Loucy (cell line): ENCODE measurements at regions not wholly inside any gene's neighbourhood (a gene's known extent, or its start where the extent isn't known, plus 50 kb on each side); places are given as distances from the start of the nearest gene placed in this dataset.

ENCODE experiments used
- H2AFZ ChIP-seq: fragments of 200-600 bp; sonication (generic); 2 replicates; pipeline ENCODE4 v1.6.0; 2016; ENCODE audit warnings: antibody characterized with exemption, mild to moderate bottlenecking, low read length, moderate library complexity
- H3F3A ChIP-seq: fragments of 200-600 bp; 2 replicates; pipeline ENCODE4 v1.6.0; 2016; ENCODE audit warnings: antibody characterized with exemption, low read depth, mild to moderate bottlenecking
- H3K27me3 ChIP-seq: fragments of 200-600 bp; sonication (generic); 2 replicates; pipeline ENCODE4 v1.6.1; 2014; ENCODE audit warnings: low read length, mild to moderate bottlenecking; ENCODE audit not compliant: insufficient read depth, poor library complexity, severe bottlenecking
- H3K36me3 ChIP-seq: fragments of 200-600 bp; sonication (generic); 2 replicates; pipeline ENCODE4 v1.6.1; 2016; ENCODE audit warnings: low read length; ENCODE audit not compliant: insufficient read depth
- H3K4me1 ChIP-seq: fragments of 200-600 bp; sonication (generic); 2 replicates; pipeline ENCODE4 v1.5.1; 2014; ENCODE audit warnings: low read length, mild to moderate bottlenecking; ENCODE audit not compliant: insufficient read depth, poor library complexity, severe bottlenecking
- H3K4me2 ChIP-seq: fragments of 200-600 bp; sonication (generic); 2 replicates; pipeline ENCODE4 v1.6.0; 2014; ENCODE audit warnings: antibody characterized with exemption, low read length, low read depth, mild to moderate bottlenecking; ENCODE audit not compliant: poor library complexity, severe bottlenecking
- H3K4me3 ChIP-seq: fragments of 200-600 bp; sonication (generic); 2 replicates; pipeline ENCODE4 v1.5.1; 2014; ENCODE audit warnings: low read length, mild to moderate bottlenecking, mixed read lengths; ENCODE audit not compliant: poor library complexity, severe bottlenecking
- H3K79me2 ChIP-seq: fragments of 200-600 bp; sonication (generic); 2 replicates; pipeline ENCODE4 v1.6.1; 2014; ENCODE audit warnings: low read length; ENCODE audit not compliant: insufficient read depth
- H3K9ac ChIP-seq: fragments of 200-600 bp; sonication (generic); 2 replicates; pipeline ENCODE4 v1.6.0; 2014; ENCODE audit warnings: mild to moderate bottlenecking, low read depth, low read length, moderate library complexity; ENCODE audit not compliant: poor library complexity, severe bottlenecking
- H3K9me2 ChIP-seq: fragments of 200-600 bp; sonication (generic); replicated peaks from 2 replicates; pipeline ENCODE4 v1.6.1; 2016; ENCODE audit warnings: low read depth, low read length, mixed read lengths
- H3K9me3 ChIP-seq: fragments of 200-600 bp; sonication (generic); 2 replicates; pipeline ENCODE4 v1.6.1; 2014; ENCODE audit warnings: mild to moderate bottlenecking, antibody characterized with exemption, low read length, low read depth; ENCODE audit not compliant: insufficient read depth
- H4K20me1 ChIP-seq: fragments of 200-600 bp; sonication (generic); 2 replicates; pipeline ENCODE4 v1.6.0; 2014; ENCODE audit warnings: antibody characterized with exemption, low read length, mild to moderate bottlenecking; ENCODE audit not compliant: insufficient read depth, poor library complexity, severe bottlenecking
- CTCF ChIP-seq: fragments of 200-600 bp; sonication (generic); conservative IDR thresholded peaks from 2 replicates; pipeline ENCODE4 v1.5.1; 2014; ENCODE audit warnings: mild to moderate bottlenecking, antibody characterized with exemption, low read length
- EZH2phosphoT487 ChIP-seq: fragments of 200-600 bp; IDR thresholded peaks from 2 replicates; pipeline ENCODE4 v1.6.1; 2018; ENCODE audit warnings: antibody characterized with exemption, mild to moderate bottlenecking, moderate library complexity, borderline replicate concordance

- Histone ChIP-seq H3K36me3 (no peaks in the 10 kb centered on the region), H2AFZ (no peak overlapping the region), H3K4me2 (no peak overlapping the region), H3K79me2 (no peaks in the 10 kb centered on the region), H3K9ac (no peak overlapping the region), H3K4me1 (peaks cover 11% of the 10 kb centered on the region), H3K9me3 (no peaks in the 10 kb centered on the region), H3K9me2 (no peaks in the 10 kb centered on the region), H4K20me1 (no peaks in the 10 kb centered on the region), H3K27me3 (no peaks in the 10 kb centered on the region), H3F3A (no peaks in the 10 kb centered on the region), H3K4me3 (no peak overlapping the region)
- TF ChIP-seq EZH2phosphoT487: no peak
- TF ChIP-seq CTCF: no peak
These were observed 115.4 kb downstream of the EFNB1 start for GRCh38 chrX:68944211-68944610.

GRCh38 chrX:68942840-68943239 is 114.0 kb downstream of the EFNB1 start:
- Histone ChIP-seq H3K9ac (no peak overlapping the region), H4K20me1 (no peaks in the 10 kb centered on the region), H3K79me2 (no peaks in the 10 kb centered on the region), H3K9me2 (no peaks in the 10 kb centered on the region), H3F3A (no peaks in the 10 kb centered on the region), H3K4me3 (no peak overlapping the region), H3K4me2 (no peak overlapping the region), H3K4me1 (peaks cover 8% of the 10 kb centered on the region), H3K9me3 (no peaks in the 10 kb centered on the region), H3K27me3 (no peaks in the 10 kb centered on the region), H3K36me3 (no peaks in the 10 kb centered on the region), H2AFZ (no peak overlapping the region)
- TF ChIP-seq CTCF: no peak

- Histone ChIP-seq H3K4me2 (no peak overlapping the region), H3K4me1 (peaks cover under 1% of the 10 kb centered on the region), H3K9ac (no peak overlapping the region), H2AFZ (no peak overlapping the region), H3K9me2 (no peaks in the 10 kb centered on the region), H3K79me2 (no peaks in the 10 kb centered on the region), H4K20me1 (no peaks in the 10 kb centered on the region), H3K9me3 (no peaks in the 10 kb centered on the region), H3K4me3 (no peak overlapping the region), H3K36me3 (no peaks in the 10 kb centered on the region), H3K27me3 (no peaks in the 10 kb centered on the region), H3F3A (no peaks in the 10 kb centered on the region)
- TF ChIP-seq EZH2phosphoT487 (no peak), CTCF (no peak)
These were observed 113.3 kb downstream of the EFNB1 start for GRCh38 chrX:68942104-68942503.
